HG03039 (cell line): ENCODE measurements at regions not wholly inside any gene's neighbourhood (a gene's known extent, or its start where the extent isn't known, plus 50 kb on each side); places are given as distances from the start of the nearest gene placed in this dataset.
"Not testable (repeated sequence)": the region's sequence is repeated elsewhere in the genome, so short reads cannot be mapped to it uniquely, and the experiment has no call there.

Source experiments
- ATAC-seq: cut with Tn5 transposase; IDR thresholded peaks from one replicate; pipeline ENCODE4 v1.9.1; 2021; ENCODE audit warnings: mild to moderate bottlenecking, moderate library complexity; ENCODE audit not compliant: unreplicated experiment

DNA sequence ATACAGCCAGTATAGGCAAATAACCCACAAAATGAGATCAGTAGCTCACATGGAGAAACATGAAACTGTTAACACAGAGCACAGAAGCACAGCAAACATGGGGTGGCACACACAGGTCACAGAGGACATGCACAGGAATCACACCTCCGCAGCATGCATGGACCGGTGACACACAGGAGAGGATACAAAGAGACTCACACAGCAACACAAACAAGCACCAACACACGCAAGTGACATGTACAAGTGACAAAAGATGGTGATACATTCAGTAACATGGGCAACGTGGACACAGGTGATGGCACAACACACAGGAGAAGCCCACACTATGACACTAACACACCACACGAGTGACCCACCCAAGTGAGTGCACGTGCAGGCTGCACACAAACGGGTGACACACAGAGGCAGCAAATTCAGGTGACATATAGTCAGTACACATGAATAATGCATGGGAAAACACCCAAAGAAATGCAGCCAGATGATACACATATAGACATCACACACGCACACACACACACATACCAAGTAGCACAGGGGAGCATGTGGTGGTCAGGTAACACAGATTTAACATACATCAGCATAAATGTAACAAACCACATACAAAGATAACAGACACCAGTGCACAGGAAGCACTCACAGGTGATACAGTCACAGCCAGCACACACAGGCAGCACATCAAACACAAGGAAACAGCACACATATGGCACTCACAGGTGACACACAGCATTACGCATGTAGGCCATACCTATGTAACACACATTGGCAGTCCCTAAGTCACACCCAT is 216.0 kb upstream of the SFSWAP start:
- ATAC-seq, result no peak

DNA sequence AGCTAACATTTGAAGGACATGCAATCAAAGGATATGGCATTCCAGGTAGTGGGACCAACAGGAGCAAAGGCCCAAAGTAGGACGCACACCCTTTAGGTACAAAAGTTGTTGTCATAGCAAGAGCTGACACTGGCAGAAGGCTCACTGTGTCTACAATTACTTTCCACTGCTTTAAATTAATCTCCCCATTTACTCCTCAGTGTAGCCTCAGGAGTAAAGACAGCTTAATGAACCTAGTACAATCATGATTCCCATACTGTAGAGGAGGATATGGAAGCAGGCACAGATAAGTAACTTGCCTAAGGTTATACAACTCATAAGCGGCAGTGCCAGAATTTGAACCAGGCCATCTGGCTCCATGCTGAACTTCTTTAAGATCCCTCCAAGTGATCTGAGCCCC is 212.9 kb upstream of the SFSWAP start:
- ATAC-seq, result no peak

- ATAC-seq, result no peak
Observed at GRCh38 chr12:131499160-131499863, 211.6 kb upstream of the SFSWAP start.

DNA sequence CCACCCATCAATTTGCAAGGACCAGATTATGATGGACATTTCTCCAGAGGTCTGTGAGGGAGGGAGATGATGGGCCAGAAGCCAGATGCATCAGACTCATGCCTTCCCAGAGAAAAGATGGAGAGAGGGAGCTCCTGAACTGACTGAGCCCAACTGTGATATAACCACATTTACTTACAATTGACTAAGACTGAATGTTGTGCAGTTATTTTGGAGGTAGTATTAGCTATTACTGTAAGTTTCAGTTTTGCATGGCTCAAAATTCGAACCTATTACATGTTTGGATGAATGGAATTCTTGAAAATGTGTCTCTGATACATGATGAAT is 211.1 kb upstream of the SFSWAP start:
- no peak for ATAC-seq

- ATAC-seq, result no peak
Observed at GRCh38 chr12:131500564-131500963, 210.3 kb upstream of the SFSWAP start.

DNA sequence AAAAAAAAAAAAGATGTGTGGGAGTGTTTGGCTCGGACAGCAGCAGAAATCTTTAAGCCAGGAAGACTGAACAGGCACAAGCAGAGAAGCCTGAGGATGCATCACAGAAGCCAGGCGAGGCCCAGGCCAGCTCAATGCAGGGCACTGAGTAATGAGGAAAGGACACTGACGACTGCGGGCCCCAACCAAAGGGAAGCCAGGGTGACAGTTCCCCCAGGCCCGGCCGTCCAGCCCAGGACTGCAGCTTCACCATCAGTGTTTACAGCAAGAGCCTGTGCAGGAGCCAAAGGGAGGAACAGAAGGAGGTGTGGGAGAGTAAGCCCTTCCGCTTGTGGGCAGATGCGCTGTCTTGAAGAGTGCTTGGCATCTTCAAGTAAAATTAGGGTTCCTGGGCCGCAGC is 205.3 kb upstream of the SFSWAP start:
- no peak for ATAC-seq

DNA sequence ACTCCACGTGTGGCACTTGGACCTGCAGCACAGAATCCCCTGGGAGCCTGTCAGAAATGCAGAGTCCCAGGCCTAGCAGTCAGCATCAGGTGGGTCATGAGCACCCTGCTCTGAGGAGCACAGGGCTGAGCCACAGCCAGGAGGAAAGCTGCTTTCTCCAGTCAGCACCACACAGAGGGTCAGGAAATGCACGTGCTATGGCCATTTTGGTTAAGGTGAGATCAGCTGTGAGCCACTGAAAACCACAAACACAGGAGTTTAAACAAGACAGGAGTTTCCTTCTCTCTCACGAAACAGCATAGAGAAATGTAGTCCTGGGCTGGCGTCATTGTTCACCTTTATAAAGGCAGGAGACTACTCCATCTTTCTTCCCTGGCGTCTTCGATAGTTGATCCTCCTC is 204.5 kb upstream of the SFSWAP start:
- no peak for ATAC-seq

- ATAC-seq, result no peak
Observed at GRCh38 chr12:131507094-131507493, 203.8 kb upstream of the SFSWAP start.

DNA sequence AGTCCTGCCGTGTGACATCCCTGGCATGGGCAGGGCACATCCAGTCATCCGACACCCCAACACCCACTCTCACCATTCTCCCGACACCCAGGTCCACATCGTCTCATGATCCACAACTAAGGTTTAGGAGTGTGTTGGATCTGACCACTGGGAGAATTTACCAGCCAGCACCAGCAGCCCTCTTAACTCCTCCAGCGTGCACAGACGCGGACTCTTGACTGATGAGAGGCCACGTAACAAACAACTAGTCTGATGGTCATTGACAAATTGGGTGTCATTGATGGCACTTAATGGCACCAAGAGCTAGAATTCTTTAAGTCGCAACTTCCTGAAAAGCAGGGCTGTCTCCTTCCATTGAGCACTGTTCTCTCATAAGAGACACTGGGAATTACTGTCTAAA is 203.0 kb upstream of the SFSWAP start:
- no peak for ATAC-seq

DNA sequence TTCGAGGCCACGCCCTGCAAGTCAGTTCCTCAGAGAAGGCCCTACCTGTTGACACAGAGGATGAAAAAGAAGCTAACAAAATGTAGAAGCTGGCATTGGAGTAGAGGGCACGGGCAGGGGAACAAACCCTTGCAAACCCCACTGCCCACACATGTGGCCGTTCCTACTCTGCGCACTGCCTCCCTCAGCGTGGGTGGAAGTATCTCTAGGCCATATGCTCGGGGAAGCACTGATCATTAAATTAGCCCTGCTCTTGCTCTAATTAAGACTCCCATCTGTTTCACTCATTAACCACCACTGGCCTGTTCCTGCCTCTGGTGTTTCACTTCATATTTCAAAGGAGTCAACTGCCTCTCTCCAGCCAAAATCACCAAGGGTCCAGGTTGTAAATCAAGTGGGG is 201.2 kb upstream of the SFSWAP start:
- ATAC-seq, result no peak

GRCh38 chr12:131510431-131510830 is 200.5 kb upstream of the SFSWAP start:
- ATAC-seq, result no peak

DNA sequence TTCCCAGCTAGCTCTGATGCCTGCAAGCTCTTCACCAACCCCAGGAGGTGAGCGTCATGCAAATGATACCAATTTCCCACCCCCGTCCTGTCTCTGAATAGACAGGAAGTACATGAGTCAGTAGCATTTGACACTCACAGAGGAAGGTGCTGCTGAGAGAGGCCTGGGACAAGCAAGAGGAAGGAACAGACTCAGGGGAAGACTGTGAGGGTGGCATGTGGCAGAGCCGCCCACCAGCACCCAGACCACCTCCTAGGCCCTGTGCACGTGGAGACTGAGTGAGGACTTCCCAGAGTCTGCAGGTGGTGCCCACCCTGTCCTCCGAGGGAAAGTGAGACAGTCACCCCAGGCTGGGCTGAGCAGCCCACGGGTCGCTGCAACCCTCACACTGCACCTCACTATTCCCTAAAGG is 199.5 kb upstream of the SFSWAP start:
- peak; percentile 98 for ATAC-seq

GRCh38 chr12:131511803-131512561 is 198.9 kb upstream of the SFSWAP start:
- ATAC-seq, result no peak

- no peak for ATAC-seq
Observed at GRCh38 chr12:131513606-131514005, 197.3 kb upstream of the SFSWAP start.

GRCh38 chr12:131520553-131520952 is 190.3 kb upstream of the SFSWAP start:
- not testable (repeated sequence) for ATAC-seq

GRCh38 chr12:131521326-131521725 is 189.6 kb upstream of the SFSWAP start:
- ATAC-seq, result no peak

GRCh38 chr12:131525795-131526508 is 184.9 kb upstream of the SFSWAP start:
- no peak for ATAC-seq

GRCh38 chr12:131527092-131527491 is 183.8 kb upstream of the SFSWAP start:
- no peak for ATAC-seq

GRCh38 chr12:131527736-131528135 is 183.2 kb upstream of the SFSWAP start:
- no peak for ATAC-seq

- ATAC-seq, result no peak
Observed at GRCh38 chr12:131528144-131528543, 182.7 kb upstream of the SFSWAP start.

- ATAC-seq, result no peak
Observed at GRCh38 chr12:131528667-131529066, 182.2 kb upstream of the SFSWAP start.
